AG10803 (cell line): ENCODE measurements at regions not wholly inside any gene's neighbourhood (a gene's known extent, or its start where the extent isn't known, plus 50 kb on each side); places are given as distances from the start of the nearest gene placed in this dataset.

Source experiments
- DNase-seq: peaks from one replicate; pipeline ENCODE4 v3.0.0; 2010; ENCODE audit warnings: low read depth
- H3K4me3 ChIP-seq: 2 replicates; pipeline ENCODE4 v1.5.1; 2011; ENCODE audit warnings: mild to moderate bottlenecking, low read length, control low read depth
- TF ChIP-seq, protein P1 (sequence below): conservative IDR thresholded peaks from 2 replicates; pipeline ENCODE4 v1.5.1; 2011; ENCODE audit warnings: mild to moderate bottlenecking, low read length, control low read depth, inconsistent platforms

DNA sequence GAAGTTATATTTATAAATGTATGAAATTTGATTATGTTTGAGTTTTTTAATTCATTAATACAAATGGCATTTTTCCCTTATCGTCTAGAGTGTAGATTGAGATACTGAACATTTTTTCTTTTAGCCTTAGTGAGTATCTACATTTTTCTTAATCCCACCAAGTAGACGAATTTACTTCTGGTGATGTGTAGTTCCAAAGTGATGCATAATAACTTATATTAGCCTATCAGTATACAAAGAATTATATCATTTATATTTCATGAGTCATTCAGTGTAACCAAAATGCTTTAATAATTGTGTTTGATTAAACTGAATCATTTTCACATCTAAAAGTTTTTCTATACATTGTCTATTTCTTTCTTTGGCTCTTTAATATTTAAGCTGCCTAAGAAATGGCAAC is 745.6 kb upstream of the LUZP2 start:
- no peak for DNase-seq
- H3K4me3 ChIP-seq: no peak overlapping the region
- TF ChIP-seq, protein P1, sequence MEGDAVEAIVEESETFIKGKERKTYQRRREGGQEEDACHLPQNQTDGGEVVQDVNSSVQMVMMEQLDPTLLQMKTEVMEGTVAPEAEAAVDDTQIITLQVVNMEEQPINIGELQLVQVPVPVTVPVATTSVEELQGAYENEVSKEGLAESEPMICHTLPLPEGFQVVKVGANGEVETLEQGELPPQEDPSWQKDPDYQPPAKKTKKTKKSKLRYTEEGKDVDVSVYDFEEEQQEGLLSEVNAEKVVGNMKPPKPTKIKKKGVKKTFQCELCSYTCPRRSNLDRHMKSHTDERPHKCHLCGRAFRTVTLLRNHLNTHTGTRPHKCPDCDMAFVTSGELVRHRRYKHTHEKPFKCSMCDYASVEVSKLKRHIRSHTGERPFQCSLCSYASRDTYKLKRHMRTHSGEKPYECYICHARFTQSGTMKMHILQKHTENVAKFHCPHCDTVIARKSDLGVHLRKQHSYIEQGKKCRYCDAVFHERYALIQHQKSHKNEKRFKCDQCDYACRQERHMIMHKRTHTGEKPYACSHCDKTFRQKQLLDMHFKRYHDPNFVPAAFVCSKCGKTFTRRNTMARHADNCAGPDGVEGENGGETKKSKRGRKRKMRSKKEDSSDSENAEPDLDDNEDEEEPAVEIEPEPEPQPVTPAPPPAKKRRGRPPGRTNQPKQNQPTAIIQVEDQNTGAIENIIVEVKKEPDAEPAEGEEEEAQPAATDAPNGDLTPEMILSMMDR: no peak

- H3K4me3 ChIP-seq: no peak overlapping the region
- DNase-seq: peak; percentile 16
- TF ChIP-seq, protein P1: no peak
Observed at GRCh38 chr11:23755076-23755475, 741.8 kb upstream of the LUZP2 start.

GRCh38 chr11:23755769-23756168 is 741.1 kb upstream of the LUZP2 start:
- no peak overlapping the region for H3K4me3 ChIP-seq
- TF ChIP-seq, protein P1: no peak
- peak; percentile 11 for DNase-seq

- DNase-seq: no peak
- no peak overlapping the region for H3K4me3 ChIP-seq
- TF ChIP-seq, protein P1: no peak
Observed at GRCh38 chr11:23759489-23759888, 737.4 kb upstream of the LUZP2 start.

GRCh38 chr11:23764286-23764685 is 732.6 kb upstream of the LUZP2 start:
- DNase-seq: no peak
- no peak overlapping the region for H3K4me3 ChIP-seq
- TF ChIP-seq, protein P1: no peak

DNA sequence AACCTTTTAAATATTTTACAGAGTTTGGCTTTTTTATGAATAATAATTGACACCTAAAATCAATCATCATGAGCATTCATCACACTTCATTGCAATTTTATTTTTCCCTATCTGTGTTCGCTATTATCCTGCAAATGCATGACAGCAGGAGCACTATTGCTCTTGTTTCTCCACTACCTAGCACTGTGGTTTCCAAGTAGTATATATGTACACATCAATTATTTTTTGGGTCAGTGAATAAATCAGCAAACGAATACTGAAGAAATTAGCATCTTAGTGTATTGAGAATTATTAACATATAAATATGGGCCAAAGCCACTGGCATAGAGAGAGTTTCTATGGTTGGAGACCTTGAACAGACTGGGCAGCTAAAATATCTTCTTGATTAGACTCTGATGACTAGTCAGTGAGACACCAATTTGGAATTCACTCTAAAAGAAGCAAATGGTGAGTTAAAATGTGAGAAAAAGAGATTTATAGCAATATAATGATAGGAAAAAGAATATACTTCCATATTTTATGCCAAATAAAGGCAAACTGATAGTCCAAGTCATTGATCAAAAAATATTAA is 731.1 kb upstream of the LUZP2 start:
- TF ChIP-seq, protein P1: no peak
- DNase-seq: peak; percentile 43
- no peak overlapping the region for H3K4me3 ChIP-seq

GRCh38 chr11:23767576-23767975 is 729.3 kb upstream of the LUZP2 start:
- DNase-seq: peak; percentile 29
- no peak overlapping the region for H3K4me3 ChIP-seq
- TF ChIP-seq, protein P1: no peak
